ENCODE measurements at regions not wholly inside any gene's neighbourhood (a gene's known extent, or its start where the extent isn't known, plus 50 kb on each side); places are given as distances from the start of the nearest gene placed in this dataset.

- no peak for TF ChIP-seq EGR1 (IDR thresholded peaks at IDR 0.05)
- no peak for TF ChIP-seq CEBPB (IDR thresholded peaks at IDR 0.05)
- TF ChIP-seq TAF1 (IDR thresholded peaks at IDR 0.05; ENCODE audit: low read depth), result no peak
- TF ChIP-seq, protein P1, sequence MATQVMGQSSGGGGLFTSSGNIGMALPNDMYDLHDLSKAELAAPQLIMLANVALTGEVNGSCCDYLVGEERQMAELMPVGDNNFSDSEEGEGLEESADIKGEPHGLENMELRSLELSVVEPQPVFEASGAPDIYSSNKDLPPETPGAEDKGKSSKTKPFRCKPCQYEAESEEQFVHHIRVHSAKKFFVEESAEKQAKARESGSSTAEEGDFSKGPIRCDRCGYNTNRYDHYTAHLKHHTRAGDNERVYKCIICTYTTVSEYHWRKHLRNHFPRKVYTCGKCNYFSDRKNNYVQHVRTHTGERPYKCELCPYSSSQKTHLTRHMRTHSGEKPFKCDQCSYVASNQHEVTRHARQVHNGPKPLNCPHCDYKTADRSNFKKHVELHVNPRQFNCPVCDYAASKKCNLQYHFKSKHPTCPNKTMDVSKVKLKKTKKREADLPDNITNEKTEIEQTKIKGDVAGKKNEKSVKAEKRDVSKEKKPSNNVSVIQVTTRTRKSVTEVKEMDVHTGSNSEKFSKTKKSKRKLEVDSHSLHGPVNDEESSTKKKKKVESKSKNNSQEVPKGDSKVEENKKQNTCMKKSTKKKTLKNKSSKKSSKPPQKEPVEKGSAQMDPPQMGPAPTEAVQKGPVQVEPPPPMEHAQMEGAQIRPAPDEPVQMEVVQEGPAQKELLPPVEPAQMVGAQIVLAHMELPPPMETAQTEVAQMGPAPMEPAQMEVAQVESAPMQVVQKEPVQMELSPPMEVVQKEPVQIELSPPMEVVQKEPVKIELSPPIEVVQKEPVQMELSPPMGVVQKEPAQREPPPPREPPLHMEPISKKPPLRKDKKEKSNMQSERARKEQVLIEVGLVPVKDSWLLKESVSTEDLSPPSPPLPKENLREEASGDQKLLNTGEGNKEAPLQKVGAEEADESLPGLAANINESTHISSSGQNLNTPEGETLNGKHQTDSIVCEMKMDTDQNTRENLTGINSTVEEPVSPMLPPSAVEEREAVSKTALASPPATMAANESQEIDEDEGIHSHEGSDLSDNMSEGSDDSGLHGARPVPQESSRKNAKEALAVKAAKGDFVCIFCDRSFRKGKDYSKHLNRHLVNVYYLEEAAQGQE (IDR thresholded peaks at IDR 0.05; ENCODE audit: low read depth), result no peak
Measured at GRCh38 chr6:169158174-169158573, 95.5 kb downstream of the THBS2 start.

- TF ChIP-seq CREB1 (IDR thresholded peaks at IDR 0.05; ENCODE audit: low read depth) (no peak), MAX (IDR thresholded peaks at IDR 0.05) (no peak), TCF12 (IDR thresholded peaks at IDR 0.05; ENCODE audit: low read depth) (no peak), EP300 (IDR thresholded peaks at IDR 0.05; ENCODE audit: borderline replicate concordance) (no peak), FOXM1 (IDR thresholded peaks at IDR 0.05; ENCODE audit: borderline replicate concordance, low read depth) (no peak), EGR1 (IDR thresholded peaks at IDR 0.05) (no peak), RAD21 (IDR thresholded peaks at IDR 0.05; ENCODE audit: low read depth) (no peak)
- TF ChIP-seq, protein P1 (IDR thresholded peaks at IDR 0.05; ENCODE audit: low read depth), result no peak
Measured at GRCh38 chr6:169157197-169158148, 96.2 kb downstream of the THBS2 start.

DNA sequence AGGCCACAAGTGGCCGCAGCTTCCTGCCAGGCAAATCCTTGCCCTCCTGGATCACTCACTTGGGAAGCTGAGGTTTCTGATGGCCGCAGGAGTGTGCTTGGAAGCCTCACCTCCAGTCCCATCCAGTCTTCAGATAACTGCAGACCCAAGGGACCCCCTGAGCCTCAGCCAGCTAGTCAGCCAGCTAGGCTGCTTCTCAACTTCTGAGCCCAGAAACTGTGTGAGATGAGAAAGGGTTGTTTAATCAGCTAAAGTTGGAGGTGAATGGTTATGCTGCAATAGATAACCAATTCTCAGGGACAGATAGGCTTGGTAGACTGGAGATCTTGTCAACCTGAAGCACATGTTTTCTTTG lies 96.9 kb downstream of the THBS2 start:
- TF ChIP-seq ZBTB7A (IDR thresholded peaks at IDR 0.05; ENCODE audit: low read depth) (no peak), CEBPB (IDR thresholded peaks at IDR 0.05) (no peak), EP300 (IDR thresholded peaks at IDR 0.05; ENCODE audit: borderline replicate concordance) (no peak), MAX (IDR thresholded peaks at IDR 0.05) (no peak), CREB1 (IDR thresholded peaks at IDR 0.05; ENCODE audit: low read depth) (no peak), TEAD4 (IDR thresholded peaks at IDR 0.05) (no peak), YY1 (IDR thresholded peaks at IDR 0.05; ENCODE audit: low read depth) (no peak), TCF12 (IDR thresholded peaks at IDR 0.05; ENCODE audit: low read depth) (no peak), FOXM1 (IDR thresholded peaks at IDR 0.05; ENCODE audit: borderline replicate concordance, low read depth) (no peak), NFIC (IDR thresholded peaks at IDR 0.05) (no peak), RAD21 (IDR thresholded peaks at IDR 0.05; ENCODE audit: low read depth) (no peak), TAF1 (IDR thresholded peaks at IDR 0.05; ENCODE audit: low read depth) (no peak), EGR1 (IDR thresholded peaks at IDR 0.05) (no peak)
- TF ChIP-seq, protein P1 (IDR thresholded peaks at IDR 0.05; ENCODE audit: low read depth), result no peak
- TF ChIP-seq, protein P2, sequence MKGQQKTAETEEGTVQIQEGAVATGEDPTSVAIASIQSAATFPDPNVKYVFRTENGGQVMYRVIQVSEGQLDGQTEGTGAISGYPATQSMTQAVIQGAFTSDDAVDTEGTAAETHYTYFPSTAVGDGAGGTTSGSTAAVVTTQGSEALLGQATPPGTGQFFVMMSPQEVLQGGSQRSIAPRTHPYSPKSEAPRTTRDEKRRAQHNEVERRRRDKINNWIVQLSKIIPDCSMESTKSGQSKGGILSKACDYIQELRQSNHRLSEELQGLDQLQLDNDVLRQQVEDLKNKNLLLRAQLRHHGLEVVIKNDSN (IDR thresholded peaks at IDR 0.05), result no peak

DNA sequence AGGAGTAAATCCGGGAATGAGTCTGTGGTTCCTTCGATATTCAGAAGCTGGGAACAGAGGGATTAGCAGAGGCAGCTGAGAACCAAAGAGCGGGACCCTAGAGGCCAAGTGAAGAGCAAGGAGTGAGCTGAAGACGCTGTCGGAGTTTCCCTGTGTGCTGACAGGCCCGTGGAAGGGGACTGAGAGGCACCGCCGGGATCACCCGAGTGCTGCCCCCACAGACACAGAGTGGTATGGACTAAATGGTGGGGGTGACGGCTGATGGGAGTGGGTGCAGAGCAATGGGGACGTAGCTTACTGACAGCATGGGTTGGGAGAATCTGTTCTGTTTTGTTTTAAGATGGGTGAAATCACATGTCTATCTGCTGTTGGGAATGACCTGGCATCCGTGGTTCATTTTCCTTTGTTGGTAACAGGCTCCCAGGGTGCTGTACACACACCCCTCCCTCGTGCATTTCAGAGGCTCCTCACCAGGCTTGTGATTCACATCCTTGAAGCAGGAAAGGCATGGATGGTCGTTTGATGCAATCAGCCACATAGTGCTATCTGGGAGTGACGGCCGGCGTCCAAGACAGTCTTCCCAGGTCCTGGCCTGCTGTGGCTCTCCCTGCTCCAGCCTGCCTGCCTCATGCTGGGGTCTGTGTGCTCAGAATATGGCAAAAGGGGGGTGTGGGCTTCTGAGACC lies 97.4 kb downstream of the THBS2 start:
- no peak for TF ChIP-seq EGR1 (IDR thresholded peaks at IDR 0.05)
- TF ChIP-seq NFIC (IDR thresholded peaks at IDR 0.05), result no peak
- TF ChIP-seq TAF1 (IDR thresholded peaks at IDR 0.05; ENCODE audit: low read depth), result no peak
- no peak for TF ChIP-seq RAD21 (IDR thresholded peaks at IDR 0.05; ENCODE audit: low read depth)
- no peak for TF ChIP-seq CEBPB (IDR thresholded peaks at IDR 0.05)
- TF ChIP-seq EP300 (IDR thresholded peaks at IDR 0.05; ENCODE audit: borderline replicate concordance), result no peak
- TF ChIP-seq ZBTB7A (IDR thresholded peaks at IDR 0.05; ENCODE audit: low read depth), result no peak
- no peak for TF ChIP-seq TCF12 (IDR thresholded peaks at IDR 0.05; ENCODE audit: low read depth)
- no peak for TF ChIP-seq TEAD4 (IDR thresholded peaks at IDR 0.05)
- TF ChIP-seq, protein P2 (IDR thresholded peaks at IDR 0.05), result no peak
- no peak for TF ChIP-seq YY1 (IDR thresholded peaks at IDR 0.05; ENCODE audit: low read depth)
- no peak for TF ChIP-seq FOXM1 (IDR thresholded peaks at IDR 0.05; ENCODE audit: borderline replicate concordance, low read depth)
